AG09319 (cell line): ENCODE measurements at regions not wholly inside any gene's neighbourhood (a gene's known extent, or its start where the extent isn't known, plus 50 kb on each side); places are given as distances from the start of the nearest gene placed in this dataset.

Source experiments
- DNase-seq: peaks from one replicate; pipeline ENCODE4 v3.0.0-alpha.2; 2010; ENCODE audit warnings: low read depth; ENCODE audit errors: extremely low read depth
- TF ChIP-seq, protein P1 (sequence below): IDR thresholded peaks from 2 replicates; pipeline ENCODE4 v1.5.1; 2011; ENCODE audit warnings: low read depth, mild to moderate bottlenecking, inconsistent platforms, low read length, moderate library complexity

DNA sequence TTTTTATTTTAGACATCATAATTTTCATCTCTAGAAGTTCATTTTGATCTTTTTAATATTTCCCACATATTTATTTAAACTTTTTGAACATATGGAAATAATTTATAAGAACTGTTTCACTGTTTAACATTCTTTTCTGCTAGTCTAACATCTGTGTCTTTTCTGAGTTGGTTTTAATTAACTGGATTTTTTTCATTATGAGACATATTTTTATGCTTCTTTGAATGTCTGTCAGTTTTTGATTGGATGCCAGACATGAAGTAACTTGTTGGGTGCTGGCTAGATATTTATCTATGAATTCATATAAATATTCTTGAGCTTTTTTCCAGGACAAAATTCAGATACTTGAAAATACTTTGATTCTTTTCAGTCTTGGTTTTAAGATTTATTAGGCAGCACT is 317.8 kb upstream of the NCAM1 start:
- DNase-seq: no peak

DNA sequence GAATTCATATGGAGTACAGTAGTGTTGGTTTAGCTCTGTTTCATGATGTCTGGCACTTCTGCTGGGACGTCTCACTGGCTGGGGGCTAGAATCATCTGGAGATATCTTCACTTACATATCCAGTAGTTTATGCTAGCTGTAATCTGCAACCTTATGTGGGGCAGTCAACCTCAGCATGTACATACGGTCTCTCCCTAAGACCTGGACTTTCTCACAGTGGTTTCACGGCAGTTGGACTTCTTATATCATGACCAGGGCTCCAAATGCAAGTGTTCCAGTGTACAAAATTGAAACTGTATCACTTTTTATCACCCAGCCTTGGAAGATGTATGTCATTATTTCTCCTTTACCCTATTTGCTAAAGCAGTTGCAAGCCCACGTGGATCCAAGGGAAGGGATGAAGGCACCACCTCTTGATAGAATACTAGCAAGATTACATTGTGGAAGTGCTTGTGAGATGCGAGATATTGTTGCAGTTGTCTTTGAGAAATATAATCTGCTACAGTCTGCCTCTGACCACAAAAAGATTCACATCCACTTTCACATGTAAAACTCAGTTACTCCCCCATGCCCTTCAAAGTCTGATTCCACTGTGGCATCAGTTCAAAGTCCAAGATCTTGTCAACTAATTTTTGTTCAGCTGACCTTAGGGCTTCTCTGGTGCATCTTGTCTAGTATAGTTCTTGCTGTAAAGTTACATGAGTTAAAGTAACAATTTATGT is 316.6 kb upstream of the NCAM1 start:
- DNase-seq: no peak
- TF ChIP-seq, protein P1, sequence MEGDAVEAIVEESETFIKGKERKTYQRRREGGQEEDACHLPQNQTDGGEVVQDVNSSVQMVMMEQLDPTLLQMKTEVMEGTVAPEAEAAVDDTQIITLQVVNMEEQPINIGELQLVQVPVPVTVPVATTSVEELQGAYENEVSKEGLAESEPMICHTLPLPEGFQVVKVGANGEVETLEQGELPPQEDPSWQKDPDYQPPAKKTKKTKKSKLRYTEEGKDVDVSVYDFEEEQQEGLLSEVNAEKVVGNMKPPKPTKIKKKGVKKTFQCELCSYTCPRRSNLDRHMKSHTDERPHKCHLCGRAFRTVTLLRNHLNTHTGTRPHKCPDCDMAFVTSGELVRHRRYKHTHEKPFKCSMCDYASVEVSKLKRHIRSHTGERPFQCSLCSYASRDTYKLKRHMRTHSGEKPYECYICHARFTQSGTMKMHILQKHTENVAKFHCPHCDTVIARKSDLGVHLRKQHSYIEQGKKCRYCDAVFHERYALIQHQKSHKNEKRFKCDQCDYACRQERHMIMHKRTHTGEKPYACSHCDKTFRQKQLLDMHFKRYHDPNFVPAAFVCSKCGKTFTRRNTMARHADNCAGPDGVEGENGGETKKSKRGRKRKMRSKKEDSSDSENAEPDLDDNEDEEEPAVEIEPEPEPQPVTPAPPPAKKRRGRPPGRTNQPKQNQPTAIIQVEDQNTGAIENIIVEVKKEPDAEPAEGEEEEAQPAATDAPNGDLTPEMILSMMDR: no peak

More for the DNA sequence above, 317.8 kb upstream of the NCAM1 start:
- TF ChIP-seq, protein P1: no peak

DNA sequence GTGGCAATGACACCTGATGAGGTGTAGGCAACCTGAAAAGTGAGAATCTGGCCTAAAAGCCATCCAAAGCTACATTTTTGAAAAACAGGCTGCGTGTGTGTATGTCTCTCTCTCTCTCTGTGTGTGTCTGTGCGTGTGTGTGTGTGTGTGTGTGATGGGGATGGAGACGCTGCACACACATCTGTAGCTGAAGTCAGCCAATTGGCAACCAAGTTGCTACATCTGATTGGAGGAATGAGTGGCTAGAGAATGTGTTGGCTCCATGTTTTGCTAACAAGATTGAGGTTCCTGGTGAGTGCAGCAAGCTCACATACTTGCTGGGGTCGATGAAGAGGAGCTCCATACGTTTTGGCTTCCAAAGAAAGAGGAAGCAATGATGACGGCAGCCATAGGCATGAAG is 311.4 kb upstream of the NCAM1 start:
- no peak for DNase-seq
- TF ChIP-seq, protein P1: no peak

DNA sequence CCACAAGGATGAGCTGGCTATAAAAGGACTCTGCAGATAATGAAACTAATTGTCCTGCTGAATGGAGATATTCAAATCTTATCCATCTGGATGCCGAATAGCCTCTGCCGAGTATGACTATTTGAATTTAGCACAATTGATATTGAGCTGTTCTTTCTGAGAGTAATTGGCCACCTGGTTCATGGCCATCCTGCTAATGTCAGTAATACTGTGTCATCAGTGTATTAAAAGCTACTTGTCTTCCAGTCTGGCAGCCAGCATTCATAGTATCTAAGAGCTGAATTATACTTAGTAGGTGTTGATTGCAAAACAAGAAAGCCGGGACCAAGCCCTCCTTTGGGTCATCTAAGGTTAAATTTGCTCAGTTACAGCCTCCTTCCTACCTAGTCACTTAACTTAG is 310.7 kb upstream of the NCAM1 start:
- no peak for DNase-seq
- TF ChIP-seq, protein P1: no peak

DNA sequence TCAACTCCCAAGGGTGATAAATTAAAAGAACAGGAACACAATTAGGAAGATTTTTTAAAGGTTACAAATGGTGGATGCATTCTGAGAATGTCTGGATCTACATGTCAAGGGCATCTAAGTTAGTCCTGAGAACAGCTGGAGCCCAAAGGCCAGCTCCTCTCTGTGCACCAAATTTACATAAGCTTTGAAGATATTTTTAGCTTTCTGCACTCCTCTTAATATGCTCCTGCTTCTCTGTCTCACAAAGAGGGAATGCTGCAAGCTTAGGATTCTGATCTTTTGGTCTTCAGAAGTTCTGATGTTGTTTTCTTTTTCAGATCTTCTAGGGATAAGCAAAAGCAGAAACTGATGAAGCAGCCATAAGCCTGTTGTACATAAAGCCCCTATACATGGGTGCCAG is 309.8 kb upstream of the NCAM1 start:
- TF ChIP-seq, protein P1: no peak
- DNase-seq: no peak

DNA sequence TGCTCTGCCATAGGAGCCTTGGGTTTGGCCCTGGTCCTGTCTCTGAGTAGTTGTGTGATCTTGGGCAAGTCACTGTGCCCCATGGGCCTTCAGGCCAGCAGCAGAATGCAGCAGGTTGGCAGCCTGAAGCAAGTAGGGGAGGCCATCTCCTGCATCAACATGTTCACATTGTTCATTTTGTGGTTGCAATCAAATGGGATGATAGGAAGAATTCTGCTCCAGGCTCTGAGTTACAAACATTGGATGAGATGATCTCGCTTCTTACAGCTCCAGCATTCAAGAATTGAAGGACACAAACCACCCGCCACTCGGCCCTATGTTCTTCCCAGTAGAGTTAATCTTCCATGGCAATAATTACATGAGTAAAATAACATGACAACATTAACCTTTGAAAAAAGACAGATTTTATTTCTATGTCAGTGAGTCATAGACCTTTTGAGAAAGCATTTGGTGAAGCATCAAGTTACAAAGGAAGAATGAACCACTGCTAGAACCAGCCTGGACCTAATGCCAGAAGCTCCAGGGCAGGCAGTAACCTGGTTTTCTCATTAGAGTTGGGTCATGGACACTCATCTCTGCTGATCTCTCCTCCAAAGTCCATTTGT is 308.3 kb upstream of the NCAM1 start:
- DNase-seq: no peak
- TF ChIP-seq, protein P1: no peak

DNA sequence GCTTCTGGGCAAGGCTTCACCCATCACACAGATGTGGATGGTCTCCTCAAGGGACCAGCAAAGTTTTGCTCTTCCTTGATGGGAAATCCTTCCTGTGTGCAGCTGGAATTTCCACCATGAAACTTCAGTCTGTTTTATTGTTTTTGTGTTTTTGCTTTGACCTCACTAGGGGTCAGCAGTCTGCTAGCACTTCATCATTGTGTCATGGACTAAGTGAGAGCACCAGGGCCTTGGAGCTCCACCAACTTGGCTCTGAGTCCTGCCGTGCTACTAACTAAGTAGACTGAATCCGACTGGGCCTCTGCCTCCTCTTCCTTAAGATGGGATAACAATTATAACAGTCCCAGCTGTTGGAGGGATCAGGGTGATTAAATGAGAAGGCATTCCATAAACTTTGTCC is 305.8 kb upstream of the NCAM1 start:
- peak; percentile 56 for DNase-seq
- TF ChIP-seq, protein P1: no peak; the same call in none of the 2 replicates
